HG03045 (cell line): ENCODE measurements at regions not wholly inside any gene's neighbourhood (a gene's known extent, or its start where the extent isn't known, plus 50 kb on each side); places are given as distances from the start of the nearest gene placed in this dataset.

Experiments
- ATAC-seq: cut with Tn5 transposase; IDR thresholded peaks from one replicate; pipeline ENCODE4 v1.9.1; 2021; ENCODE audit warnings: mild to moderate bottlenecking, moderate library complexity; ENCODE audit not compliant: unreplicated experiment

GRCh38 chr5:174229514-174230370 lies 184.2 kb downstream of the NSG2 start:
- ATAC-seq, result no peak

GRCh38 chr5:174231956-174232487 lies 186.5 kb downstream of the NSG2 start:
- no peak for ATAC-seq

DNA sequence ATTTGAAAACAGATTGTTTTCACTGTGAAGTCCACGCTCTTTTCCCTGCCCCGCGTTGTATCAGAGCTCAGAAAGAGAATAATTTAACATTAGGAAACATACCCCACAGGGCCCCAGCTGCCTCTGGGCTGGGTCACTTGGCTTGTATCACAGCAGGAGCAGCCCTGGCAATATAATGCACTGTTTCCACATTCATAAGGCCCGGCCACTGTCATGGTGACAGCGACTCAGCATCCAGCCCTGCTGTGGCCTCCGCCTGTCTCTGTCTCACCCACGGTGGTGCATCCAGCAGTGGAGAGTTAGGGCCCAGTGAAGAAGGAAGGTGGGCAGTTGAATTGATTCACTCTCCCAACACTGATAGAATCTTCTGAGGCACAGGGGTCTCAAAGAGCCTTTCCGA lies 188.9 kb downstream of the NSG2 start:
- ATAC-seq, result no peak

DNA sequence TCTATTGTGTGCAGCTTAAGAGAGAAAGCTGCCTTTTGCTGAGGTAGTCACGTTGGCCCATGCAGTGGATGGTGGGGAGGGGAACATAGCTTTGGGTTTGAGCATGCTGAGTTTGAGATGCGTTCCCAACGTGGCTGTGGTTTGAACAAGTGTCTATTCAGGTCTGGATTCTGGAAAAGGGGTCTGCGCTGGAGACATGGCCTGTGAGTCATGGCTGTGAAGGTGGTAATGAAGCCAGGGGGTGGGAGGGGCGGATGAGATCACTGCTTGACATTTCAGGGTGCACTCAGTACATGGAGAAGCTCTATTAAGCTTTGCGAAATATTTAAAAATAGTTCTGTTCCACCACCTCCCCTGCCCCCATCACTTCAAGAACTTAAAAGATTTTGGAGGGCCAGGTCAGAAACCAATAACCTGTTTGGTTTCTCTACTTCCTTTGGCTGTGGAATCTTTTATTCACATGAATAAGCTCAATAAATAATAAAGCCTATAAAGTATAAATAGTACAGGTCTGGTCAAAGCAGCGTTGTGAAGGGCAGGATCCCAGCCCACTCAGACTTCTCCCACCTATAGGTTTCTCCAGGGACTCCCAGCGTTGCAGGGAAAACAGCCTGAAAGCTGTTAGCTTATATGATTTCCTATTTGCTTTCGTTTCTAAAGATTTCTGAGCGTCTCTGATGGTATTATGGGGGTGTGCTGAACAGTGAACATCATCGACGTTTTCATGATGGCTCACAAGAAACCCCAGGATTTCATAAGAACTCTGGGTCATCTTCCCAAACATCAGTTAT lies 189.9 kb downstream of the NSG2 start:
- ATAC-seq, result no peak

DNA sequence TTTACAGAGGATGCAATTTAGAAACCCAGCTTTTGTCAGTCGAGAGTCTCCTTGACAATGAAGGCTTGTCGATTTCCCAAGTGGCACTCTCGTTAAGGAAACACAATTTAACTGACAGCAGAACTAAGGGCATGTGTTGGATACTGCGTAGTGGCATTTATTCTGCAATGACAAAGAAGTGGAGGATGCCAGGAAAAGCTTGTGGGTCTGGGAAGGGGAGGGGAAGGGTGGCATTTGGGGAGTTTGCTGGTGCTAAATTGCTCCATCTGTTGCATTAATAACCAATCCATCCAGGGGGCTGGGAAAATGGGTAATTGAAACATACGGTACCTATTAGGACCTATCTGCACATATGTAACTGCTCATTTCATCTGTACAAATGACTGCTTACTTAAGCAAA lies 190.6 kb downstream of the NSG2 start:
- no peak for ATAC-seq

DNA sequence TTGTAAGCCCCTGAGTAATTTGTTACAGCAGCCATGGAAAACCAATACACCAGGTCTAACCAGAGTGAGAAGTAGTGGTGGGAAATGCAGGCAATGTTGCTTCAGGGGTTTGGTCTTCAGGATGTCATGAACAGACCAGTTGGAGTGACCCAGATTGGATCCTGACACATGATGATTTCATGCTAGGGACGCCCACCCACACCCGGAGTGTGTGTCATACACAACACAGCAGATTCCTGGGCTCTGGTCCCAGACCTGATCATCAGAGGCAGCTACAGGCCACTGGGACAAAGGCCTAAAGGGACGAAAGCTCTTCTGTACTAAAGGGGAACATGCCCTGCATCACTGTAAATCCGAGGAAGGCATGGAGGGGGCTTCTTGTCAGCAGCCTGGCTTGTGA lies 194.2 kb downstream of the NSG2 start:
- no peak for ATAC-seq

GRCh38 chr5:174242573-174242972 lies 197.1 kb downstream of the NSG2 start:
- ATAC-seq, result no peak

- ATAC-seq, result no peak
Measured at GRCh38 chr5:174243904-174244303, 198.4 kb downstream of the NSG2 start.

- ATAC-seq, result no peak
Measured at GRCh38 chr5:174245516-174246075, 200.1 kb downstream of the NSG2 start.

- no peak for ATAC-seq
Measured at GRCh38 chr5:174246743-174247142, 201.2 kb downstream of the NSG2 start.

DNA sequence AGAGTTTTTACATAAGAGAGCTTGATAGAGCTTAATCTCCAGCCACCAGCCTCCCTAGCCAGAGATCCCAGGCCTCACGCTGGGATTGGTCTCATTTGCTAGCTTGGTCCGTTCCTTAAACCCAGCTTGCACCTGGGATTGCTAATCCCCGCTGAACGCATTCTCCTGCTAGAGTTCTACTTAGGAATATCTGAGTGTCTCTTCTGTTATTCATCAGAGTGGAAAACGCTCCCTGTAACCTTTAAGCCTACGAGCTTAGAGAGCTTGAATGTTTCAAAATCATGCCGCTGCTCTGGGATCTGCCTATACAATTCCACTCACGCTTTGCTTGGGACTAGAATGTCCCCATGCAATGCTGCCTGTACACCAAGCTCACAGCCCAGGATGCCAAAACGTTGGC lies 201.8 kb downstream of the NSG2 start:
- ATAC-seq, result no peak

DNA sequence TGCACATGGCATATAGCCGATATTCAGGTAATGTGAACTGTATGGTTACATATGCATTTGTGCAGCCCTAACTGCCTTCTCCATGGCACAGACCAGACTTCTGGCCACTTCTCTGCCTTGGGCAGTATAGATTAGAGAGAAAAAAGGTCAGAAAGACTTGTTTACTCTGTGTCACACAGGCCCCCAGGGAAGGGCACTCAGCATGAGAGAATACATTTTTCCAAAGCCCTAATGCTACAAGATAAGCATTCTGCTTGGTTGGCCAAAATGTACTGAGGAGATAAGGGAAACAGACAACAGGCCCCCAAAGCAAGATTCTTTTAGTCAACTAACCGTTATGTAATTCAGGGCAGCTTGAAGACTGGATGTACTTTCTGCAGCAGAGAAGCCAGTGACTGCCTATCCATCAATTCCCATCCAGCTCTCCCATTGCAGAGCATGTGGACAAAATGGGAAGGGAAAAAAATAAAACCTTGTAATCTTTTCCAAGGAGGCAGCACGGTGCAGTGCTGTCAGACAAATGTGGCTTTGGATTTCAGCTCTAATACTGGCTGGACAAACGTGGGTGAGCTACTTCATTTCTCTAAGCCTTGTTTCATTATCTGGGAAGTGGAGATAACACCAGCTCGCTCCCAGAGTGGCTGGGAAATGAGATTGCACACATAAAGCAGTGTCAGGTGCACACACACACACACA lies 205.9 kb downstream of the NSG2 start:
- no peak for ATAC-seq

DNA sequence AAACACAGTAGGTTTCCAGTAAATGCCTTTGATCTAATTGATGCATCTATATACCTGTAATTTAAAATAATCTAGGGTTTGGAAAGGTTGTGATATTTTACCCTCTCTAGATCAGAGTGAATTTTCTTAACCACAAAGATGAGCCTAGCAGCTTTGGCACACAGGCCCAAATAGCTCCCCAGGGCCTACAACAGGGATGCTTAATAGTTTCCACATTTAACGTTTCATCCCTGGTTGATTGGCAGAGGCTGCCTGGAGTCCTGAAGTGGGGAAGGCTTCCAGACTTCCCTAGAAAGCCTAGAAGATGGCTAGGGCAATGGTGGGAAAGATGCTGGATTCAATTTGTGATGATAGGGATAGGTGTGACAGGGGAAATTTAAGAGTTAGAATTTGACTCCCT lies 206.6 kb downstream of the NSG2 start:
- no peak for ATAC-seq

DNA sequence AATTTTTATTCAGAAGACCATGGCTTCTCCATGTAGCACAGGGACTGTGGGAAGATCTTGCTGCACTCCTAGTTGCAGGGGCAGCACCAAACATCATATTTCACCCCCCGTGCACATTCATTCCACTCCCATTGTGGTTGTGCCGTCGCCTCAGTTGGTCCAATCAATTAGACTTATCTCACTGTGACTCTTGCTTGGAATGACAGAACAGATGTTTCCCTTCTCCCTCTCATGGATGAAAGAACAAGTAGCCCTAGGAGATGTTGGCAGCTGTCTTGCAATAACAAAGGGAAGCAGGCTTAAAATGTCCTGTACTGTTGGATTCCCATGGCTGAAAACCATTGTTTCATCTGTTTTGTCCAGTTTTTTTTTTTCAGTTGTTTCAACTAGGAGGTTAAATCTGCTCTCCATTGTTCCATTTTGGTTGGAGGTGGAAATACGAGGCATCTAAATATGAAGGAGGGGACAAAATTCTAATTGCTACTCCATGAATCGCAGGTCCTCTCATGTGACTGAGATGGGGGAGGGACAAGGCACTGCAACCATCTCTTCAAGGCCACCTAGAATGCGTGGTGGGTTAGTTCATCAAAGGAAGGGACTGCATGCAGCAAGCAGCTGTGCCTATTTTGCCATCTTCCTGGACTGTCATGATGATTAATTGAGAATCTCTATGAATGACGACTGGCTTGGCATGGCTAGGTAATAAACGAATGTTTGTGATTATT lies 214.4 kb downstream of the NSG2 start:
- no peak for ATAC-seq

DNA sequence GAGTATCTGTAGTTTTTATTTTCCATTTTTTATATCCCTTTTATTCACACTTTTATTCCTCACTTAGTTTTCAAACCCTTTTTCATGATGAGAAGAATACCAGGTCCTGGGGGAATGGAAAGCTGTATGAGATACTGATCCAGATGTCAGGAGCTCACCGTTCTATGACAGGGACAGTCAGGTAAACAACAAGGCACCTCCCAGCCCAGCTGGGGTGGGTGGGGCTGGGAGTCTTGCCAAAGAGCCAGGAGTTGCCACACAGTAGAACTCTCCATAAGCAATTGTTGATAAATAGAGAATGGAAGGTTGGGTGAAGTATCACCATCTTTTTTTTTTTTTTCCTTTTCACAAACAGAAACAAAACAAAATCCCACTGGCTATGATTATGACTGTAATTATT lies 225.8 kb downstream of the NSG2 start:
- no peak for ATAC-seq

- ATAC-seq, result no peak
Measured at GRCh38 chr5:174272671-174273070, 227.2 kb downstream of the NSG2 start.

DNA sequence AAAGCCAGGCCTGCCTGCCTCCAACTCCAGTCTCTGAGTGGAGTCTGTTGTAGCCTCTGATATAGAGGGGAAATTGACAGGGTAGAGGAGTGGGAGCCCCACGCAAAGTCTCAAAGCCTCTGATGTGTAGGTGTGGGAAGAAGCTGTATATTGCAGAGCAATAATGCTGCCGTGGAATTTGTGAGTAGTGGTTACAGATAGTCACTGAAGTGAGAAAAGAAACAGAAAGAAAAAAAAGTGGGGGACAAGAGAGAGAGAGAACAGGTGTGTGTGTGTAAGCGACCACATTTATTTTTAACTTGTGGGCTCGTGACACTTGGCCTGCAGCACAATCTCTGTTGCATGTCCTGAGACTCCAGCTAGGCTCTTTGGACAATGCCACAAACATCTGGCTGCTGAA lies 227.8 kb downstream of the NSG2 start:
- ATAC-seq, result peak; percentile 90

DNA sequence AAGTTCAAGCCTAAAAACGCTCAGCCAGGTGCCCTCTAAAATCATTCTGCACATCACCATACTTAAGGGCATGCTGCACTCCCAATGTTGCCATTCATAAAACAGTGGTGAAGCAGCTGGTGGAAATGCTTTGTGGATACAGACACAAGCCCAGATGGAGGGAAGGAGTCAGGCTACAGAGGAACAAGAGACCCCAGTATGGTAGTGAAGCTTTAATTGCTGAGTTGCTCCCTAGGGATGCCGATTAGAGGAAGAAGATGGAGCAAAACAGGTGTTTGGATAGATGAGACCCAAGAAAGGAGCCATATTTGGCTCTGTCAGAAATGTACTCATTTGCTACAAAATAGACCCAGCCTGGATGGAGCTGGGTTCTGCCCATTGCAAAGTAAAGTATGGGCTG lies 230.5 kb downstream of the NSG2 start:
- no peak for ATAC-seq

DNA sequence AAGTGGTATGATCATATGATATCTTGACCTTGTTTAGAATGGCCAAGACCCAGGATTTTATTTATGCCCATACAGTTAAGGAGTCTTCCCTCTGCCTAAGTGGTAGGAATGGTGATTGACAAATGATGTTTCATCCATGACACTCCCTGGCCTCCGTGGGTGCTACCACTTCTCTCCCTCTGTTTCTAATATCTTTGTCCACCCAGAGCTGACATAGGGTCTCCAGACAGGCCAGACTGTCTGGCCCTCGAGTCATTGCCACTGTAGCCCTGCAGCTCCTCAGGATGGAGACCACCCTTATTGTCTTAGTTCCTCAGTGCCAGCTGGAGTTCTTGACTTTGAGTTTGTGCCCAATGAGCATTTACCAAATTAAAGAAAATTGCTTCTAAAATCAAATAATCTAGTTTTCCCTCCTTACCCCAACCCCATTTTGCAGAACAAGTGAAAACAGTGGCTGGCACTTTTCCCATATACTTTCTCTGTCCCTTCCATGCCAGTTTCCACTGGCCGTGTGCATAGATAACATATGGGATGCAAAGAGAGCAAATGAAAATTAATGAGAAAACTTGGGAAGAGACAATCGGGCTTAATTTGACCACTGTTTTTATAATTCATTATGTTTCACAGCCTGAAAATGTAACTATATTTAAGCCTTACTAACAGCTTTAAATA lies 235.7 kb downstream of the NSG2 start:
- no peak for ATAC-seq

GRCh38 chr5:174281855-174282254 lies 236.3 kb downstream of the NSG2 start:
- no peak for ATAC-seq
